HG03175 (cell line): ENCODE measurements at regions not wholly inside any gene's neighbourhood (a gene's known extent, or its start where the extent isn't known, plus 50 kb on each side); places are given as distances from the start of the nearest gene placed in this dataset.

Experiments used
- ATAC-seq: cut with Tn5 transposase; IDR thresholded peaks from one replicate; pipeline ENCODE4 v1.9.1; 2021; ENCODE audit warnings: mild to moderate bottlenecking, moderate library complexity; ENCODE audit not compliant: unreplicated experiment

- ATAC-seq, result no peak
These were observed 171.8 kb downstream of the ICOS start for GRCh38 chr2:204108330-204108751.

- no peak for ATAC-seq
These were observed 172.3 kb downstream of the ICOS start for GRCh38 chr2:204108781-204109295.

GRCh38 chr2:204109681-204110080 is 173.1 kb downstream of the ICOS start:
- no peak for ATAC-seq

GRCh38 chr2:204110338-204110741 is 173.8 kb downstream of the ICOS start:
- peak; percentile 94 for ATAC-seq

- no peak for ATAC-seq
These were observed 174.4 kb downstream of the ICOS start for GRCh38 chr2:204110751-204111516.

GRCh38 chr2:204112084-204112770 is 175.7 kb downstream of the ICOS start:
- no peak for ATAC-seq

GRCh38 chr2:204114295-204115136 is 178.0 kb downstream of the ICOS start:
- ATAC-seq, result no peak

GRCh38 chr2:204115137-204116056 is 178.8 kb downstream of the ICOS start:
- ATAC-seq, result no peak

GRCh38 chr2:204116159-204116792 is 179.7 kb downstream of the ICOS start:
- no peak for ATAC-seq

GRCh38 chr2:204122425-204122824 is 185.9 kb downstream of the ICOS start:
- no peak for ATAC-seq

GRCh38 chr2:204124140-204124750 is 187.7 kb downstream of the ICOS start:
- no peak for ATAC-seq

- ATAC-seq, result no peak
These were observed 190.1 kb downstream of the ICOS start for GRCh38 chr2:204126705-204127104.

GRCh38 chr2:204127238-204127637 is 190.7 kb downstream of the ICOS start:
- ATAC-seq, result no peak

GRCh38 chr2:204129591-204130294 is 193.2 kb downstream of the ICOS start:
- no peak for ATAC-seq

- ATAC-seq, result no peak
These were observed 195.1 kb downstream of the ICOS start for GRCh38 chr2:204131621-204132020.

- no peak for ATAC-seq
These were observed 196.9 kb downstream of the ICOS start for GRCh38 chr2:204133476-204133875.

GRCh38 chr2:204134421-204134820 is 197.9 kb downstream of the ICOS start:
- no peak for ATAC-seq

GRCh38 chr2:204135752-204136151 is 199.2 kb downstream of the ICOS start:
- no peak for ATAC-seq

GRCh38 chr2:204138206-204138605 is 201.6 kb downstream of the ICOS start:
- no peak for ATAC-seq
